KMS-11 (cell line): ENCODE measurements at regions not wholly inside any gene's neighbourhood (a gene's known extent, or its start where the extent isn't known, plus 50 kb on each side); places are given as distances from the start of the nearest gene placed in this dataset.

Source experiments
- H2AFZ ChIP-seq: fragments of 200-600 bp; sonication (generic); 2 replicates; pipeline ENCODE4 v1.6.1; 2016; ENCODE audit warnings: antibody characterized with exemption, mixed run types, low read depth
- H3K27ac ChIP-seq: fragments of 200-600 bp; sonication (generic); 2 replicates; pipeline ENCODE4 v1.6.1; 2016; ENCODE audit warnings: mild to moderate bottlenecking, mixed run types
- H3K27me3 ChIP-seq: fragments of 200-600 bp; sonication (generic); 2 replicates; pipeline ENCODE4 v1.6.1; 2017; ENCODE audit warnings: mild to moderate bottlenecking, low read depth, mixed run types, moderate library complexity; ENCODE audit not compliant: insufficient read depth
- H3K36me3 ChIP-seq: fragments of 200-600 bp; sonication (generic); 2 replicates; pipeline ENCODE4 v1.6.1; 2017; ENCODE audit warnings: mild to moderate bottlenecking, mixed run types; ENCODE audit not compliant: insufficient read depth
- H3K4me1 ChIP-seq: fragments of 200-600 bp; sonication (generic); 2 replicates; pipeline ENCODE4 v1.6.1; 2016; ENCODE audit warnings: mild to moderate bottlenecking, low read depth, mixed run types; ENCODE audit not compliant: poor library complexity, severe bottlenecking
- H3K4me2 ChIP-seq: fragments of 200-600 bp; sonication (generic); 2 replicates; pipeline ENCODE4 v1.7.0; 2016; ENCODE audit warnings: mild to moderate bottlenecking, mixed run types
- H3K4me3 ChIP-seq: fragments of 200-600 bp; sonication (generic); IDR thresholded peaks from 2 replicates; pipeline ENCODE4 v1.6.1; 2017; ENCODE audit warnings: low read depth, low read length, mixed read lengths; ENCODE audit not compliant: insufficient read depth
- H3K79me2 ChIP-seq: fragments of 200-600 bp; sonication (generic); 2 replicates; pipeline ENCODE4 v1.6.1; 2016; ENCODE audit warnings: low read depth, mixed run types; ENCODE audit not compliant: insufficient read depth
- H3K9ac ChIP-seq: fragments of 200-600 bp; sonication (generic); 2 replicates; pipeline ENCODE4 v1.6.1; 2016; ENCODE audit warnings: mild to moderate bottlenecking, mixed run types
- H4K20me1 ChIP-seq: fragments of 200-600 bp; sonication (generic); 2 replicates; pipeline ENCODE4 v1.6.1; 2016; ENCODE audit warnings: mild to moderate bottlenecking, mixed run types; ENCODE audit not compliant: insufficient read depth
- CTCF ChIP-seq: fragments of 200-600 bp; sonication (generic); conservative IDR thresholded peaks from 2 replicates; pipeline ENCODE4 v1.6.1; 2017; ENCODE audit warnings: low read depth, mild to moderate bottlenecking, antibody characterized with exemption, low read length, moderate library complexity, mixed read lengths

DNA sequence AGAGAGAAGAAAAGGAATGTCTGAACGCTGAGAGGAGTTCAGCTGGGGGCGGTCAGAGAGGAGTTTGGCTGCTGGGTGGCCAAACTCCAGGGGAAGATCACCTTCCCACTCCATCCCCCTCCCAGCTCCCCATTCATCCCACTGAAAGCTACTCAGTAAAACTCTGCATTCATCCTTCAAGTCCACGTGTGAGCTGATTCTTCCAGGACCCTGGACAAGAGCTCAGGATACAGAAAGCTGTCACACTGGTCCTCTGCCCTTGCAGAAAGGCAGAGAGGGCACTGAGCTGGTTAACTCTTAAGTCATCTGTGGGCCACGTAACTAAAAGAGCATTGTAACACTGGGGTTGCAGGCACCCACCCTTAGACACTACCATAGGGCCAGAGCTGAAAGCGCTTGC lies 132.1 kb upstream of the ARL4C start:
- H2AFZ ChIP-seq: no peak overlapping the region
- no peak overlapping the region for H3K9ac ChIP-seq
- H3K4me1 ChIP-seq: no peaks in the 10 kb centered on the region
- H3K27me3 ChIP-seq: no peaks in the 10 kb centered on the region
- no peak overlapping the region for H3K4me2 ChIP-seq
- no peak overlapping the region for H3K27ac ChIP-seq
- no peaks in the 10 kb centered on the region for H3K36me3 ChIP-seq
- TF ChIP-seq CTCF: no peak
- H3K79me2 ChIP-seq: no peaks in the 10 kb centered on the region
- H3K4me3 ChIP-seq: no peak overlapping the region
- H4K20me1 ChIP-seq: no peaks in the 10 kb centered on the region

GRCh38 chr2:234627308-234627707 lies 130.4 kb upstream of the ARL4C start:
- Histone ChIP-seq H4K20me1 (no peaks in the 10 kb centered on the region), H3K27ac (no peak overlapping the region), H3K4me3 (no peak overlapping the region)

DNA sequence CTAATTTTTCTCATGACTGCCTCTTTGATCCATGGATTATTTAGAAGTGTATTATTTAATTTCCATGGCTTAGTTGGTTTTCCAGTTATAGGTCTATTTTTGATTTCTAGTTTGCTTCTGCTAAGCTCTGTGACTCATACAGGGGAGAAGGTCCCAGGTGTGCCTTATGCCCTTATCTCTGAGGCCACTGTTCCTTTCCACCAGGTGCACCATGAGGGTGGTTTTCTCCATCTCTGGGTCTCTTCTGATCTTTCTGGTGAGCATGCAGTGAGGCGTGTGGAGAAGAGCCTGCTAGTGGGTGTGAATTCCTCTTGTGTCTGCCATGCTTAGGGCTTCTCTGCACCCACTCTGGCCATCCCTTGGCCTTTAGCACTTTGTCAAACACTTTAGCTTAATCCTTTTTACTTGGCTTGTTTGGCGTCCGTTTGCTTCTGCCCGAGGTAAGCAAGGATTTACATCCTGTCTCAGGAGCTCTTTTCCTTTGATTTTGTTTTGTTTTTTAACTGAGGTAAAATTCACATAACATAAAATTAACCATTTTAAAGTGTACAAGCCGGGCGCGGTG lies 129.8 kb upstream of the ARL4C start:
- no peak overlapping the region for H2AFZ ChIP-seq
- H3K79me2 ChIP-seq: no peaks in the 10 kb centered on the region
- H3K4me2 ChIP-seq: no peak overlapping the region
- H3K27me3 ChIP-seq: no peaks in the 10 kb centered on the region
- no peak overlapping the region for H3K9ac ChIP-seq
- no peaks in the 10 kb centered on the region for H3K4me1 ChIP-seq
- H4K20me1 ChIP-seq: no peaks in the 10 kb centered on the region
- H3K36me3 ChIP-seq: no peaks in the 10 kb centered on the region
- no peak overlapping the region for H3K27ac ChIP-seq
- no peak for TF ChIP-seq CTCF
- no peak overlapping the region for H3K4me3 ChIP-seq

More at GRCh38 chr2:234627308-234627707, 130.4 kb upstream of the ARL4C start:
- TF ChIP-seq CTCF: no peak
- Histone ChIP-seq H3K9ac (no peak overlapping the region), H3K4me2 (no peak overlapping the region), H2AFZ (no peak overlapping the region), H3K36me3 (no peaks in the 10 kb centered on the region), H3K79me2 (no peaks in the 10 kb centered on the region), H3K27me3 (no peaks in the 10 kb centered on the region), H3K4me1 (no peaks in the 10 kb centered on the region)

- no peak overlapping the region for H3K27ac ChIP-seq
- H3K4me2 ChIP-seq: no peak overlapping the region
- no peaks in the 10 kb centered on the region for H3K79me2 ChIP-seq
- H3K27me3 ChIP-seq: no peaks in the 10 kb centered on the region
- H2AFZ ChIP-seq: no peak overlapping the region
- no peak for TF ChIP-seq CTCF
- no peaks in the 10 kb centered on the region for H3K36me3 ChIP-seq
- H4K20me1 ChIP-seq: no peaks in the 10 kb centered on the region
- no peaks in the 10 kb centered on the region for H3K4me1 ChIP-seq
- H3K4me3 ChIP-seq: no peak overlapping the region
- no peak overlapping the region for H3K9ac ChIP-seq
Measured at GRCh38 chr2:234625626-234626250, 128.9 kb upstream of the ARL4C start.
